HEK293T (cell line): ENCODE measurements at regions not wholly inside any gene's neighbourhood (a gene's known extent, or its start where the extent isn't known, plus 50 kb on each side); places are given as distances from the start of the nearest gene placed in this dataset.

ENCODE experiments used
- CTCF ChIA-PET: fragments of 350-600 bp; formaldehyde crosslinking; extraction: SDS; loops from one replicate; lab custom pipeline; 2021; ENCODE audit warnings: antibody characterized with exemption, inconsistent platforms; lab: Yijun Ruan, JAX
- POLR2A ChIA-PET: fragments of 350-600 bp; formaldehyde crosslinking; extraction: SDS; loops from one replicate; lab custom pipeline; 2020; ENCODE audit warnings: antibody characterized with exemption, inconsistent platforms; lab: Yijun Ruan, JAX
- DNase-seq: peaks from one replicate; pipeline ENCODE4 v3.0.0; 2012; ENCODE audit warnings: mixed read lengths; ENCODE audit errors: extremely low spot score
- ARNT ChIP-seq: fragments of 450-650 bp; IDR thresholded peaks from 2 replicates; pipeline ENCODE4 v1.6.1; 2017; ENCODE audit warnings: mild to moderate bottlenecking
- BHLHE40 ChIP-seq: fragments of 450-650 bp; IDR thresholded peaks from 2 replicates; pipeline ENCODE4 v1.6.1; 2016; ENCODE audit warnings: mild to moderate bottlenecking, moderate library complexity, borderline replicate concordance
- CTBP1 ChIP-seq: fragments of 450-650 bp; IDR thresholded peaks from 2 replicates; pipeline ENCODE4 v1.6.1; 2016; ENCODE audit warnings: borderline replicate concordance
- ELF4 ChIP-seq: fragments of 450-650 bp; IDR thresholded peaks from 2 replicates; pipeline ENCODE4 v1.6.1; 2017; ENCODE audit warnings: antibody characterized with exemption
- FOXA1 ChIP-seq: fragments of 450-650 bp; IDR thresholded peaks from 2 replicates; pipeline ENCODE4 v1.6.1; 2016; ENCODE audit warnings: mild to moderate bottlenecking
- FOXK2 ChIP-seq: fragments of 450-650 bp; IDR thresholded peaks from 2 replicates; pipeline ENCODE4 v1.6.1; 2016; ENCODE audit warnings: mild to moderate bottlenecking
- FOXM1 ChIP-seq: fragments of 450-650 bp; IDR thresholded peaks from 2 replicates; pipeline ENCODE4 v1.6.1; 2017; ENCODE audit warnings: mild to moderate bottlenecking, borderline replicate concordance
- HDGF ChIP-seq: fragments of 450-650 bp; IDR thresholded peaks from 2 replicates; pipeline ENCODE4 v1.6.1; 2017; ENCODE audit warnings: antibody characterized with exemption, borderline replicate concordance
- L3MBTL2 ChIP-seq: fragments of 450-650 bp; conservative IDR thresholded peaks from 2 replicates; pipeline ENCODE4 v1.6.1; 2016; ENCODE audit warnings: mild to moderate bottlenecking
- LEF1 ChIP-seq: fragments of 450-650 bp; IDR thresholded peaks from 2 replicates; pipeline ENCODE4 v1.6.1; 2017; ENCODE audit warnings: mild to moderate bottlenecking, borderline replicate concordance
- NFRKB ChIP-seq: fragments of 450-650 bp; IDR thresholded peaks from 2 replicates; pipeline ENCODE4 v1.6.1; 2016; ENCODE audit warnings: mild to moderate bottlenecking, moderate library complexity
- SP1 ChIP-seq: fragments of 450-650 bp; IDR thresholded peaks from 2 replicates; pipeline ENCODE4 v1.6.1; 2017
- SUZ12 ChIP-seq: fragments of 450-650 bp; IDR thresholded peaks from 2 replicates; pipeline ENCODE4 v1.6.1; 2016; ENCODE audit warnings: mild to moderate bottlenecking
- TARDBP ChIP-seq: fragments of 450-650 bp; IDR thresholded peaks from 2 replicates; pipeline ENCODE4 v1.6.1; 2016
- ZNF384 ChIP-seq: fragments of 450-650 bp; IDR thresholded peaks from 2 replicates; pipeline ENCODE4 v1.6.1; 2016
- TF ChIP-seq, protein P1 (sequence below): fragments of 450-650 bp; IDR thresholded peaks from 2 replicates; pipeline ENCODE4 v1.6.1; 2016

GRCh38 chr11:25902476-25902875, 429.5 kb upstream of the ANO3 start:
- CTCF ChIA-PET, result no interaction called here

DNA sequence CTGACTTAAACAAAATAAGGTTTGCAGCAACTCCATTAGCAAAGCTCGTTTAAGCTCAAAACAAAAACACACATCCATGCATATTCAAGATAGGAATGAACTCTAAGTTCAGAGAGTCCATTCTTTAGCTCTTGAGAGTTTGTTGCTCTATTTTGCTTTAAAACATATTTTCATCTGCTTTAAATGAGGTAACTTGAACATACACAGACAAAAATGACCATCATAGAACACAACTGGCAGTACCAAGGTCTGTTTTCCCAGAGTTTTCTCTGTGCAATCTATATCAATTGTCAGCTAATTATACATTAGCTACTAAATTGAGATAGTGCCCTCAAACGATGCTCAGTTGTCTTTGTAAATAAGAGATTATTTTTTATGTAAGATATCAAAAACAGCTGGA, 423.2 kb upstream of the ANO3 start:
- TF ChIP-seq NFRKB (no peak), FOXM1 (no peak), HDGF (no peak), TARDBP (no peak), SUZ12 (no peak), ELF4 (no peak), FOXK2 (no peak)
- ChIA-PET CTCF (no interaction called here), POLR2A (no interaction called here)
- no peak for DNase-seq

More at GRCh38 chr11:25902476-25902875, 429.5 kb upstream of the ANO3 start:
- TF ChIP-seq TARDBP, result no peak
- no peak for TF ChIP-seq FOXK2
- no peak for TF ChIP-seq L3MBTL2
- TF ChIP-seq, protein P1, sequence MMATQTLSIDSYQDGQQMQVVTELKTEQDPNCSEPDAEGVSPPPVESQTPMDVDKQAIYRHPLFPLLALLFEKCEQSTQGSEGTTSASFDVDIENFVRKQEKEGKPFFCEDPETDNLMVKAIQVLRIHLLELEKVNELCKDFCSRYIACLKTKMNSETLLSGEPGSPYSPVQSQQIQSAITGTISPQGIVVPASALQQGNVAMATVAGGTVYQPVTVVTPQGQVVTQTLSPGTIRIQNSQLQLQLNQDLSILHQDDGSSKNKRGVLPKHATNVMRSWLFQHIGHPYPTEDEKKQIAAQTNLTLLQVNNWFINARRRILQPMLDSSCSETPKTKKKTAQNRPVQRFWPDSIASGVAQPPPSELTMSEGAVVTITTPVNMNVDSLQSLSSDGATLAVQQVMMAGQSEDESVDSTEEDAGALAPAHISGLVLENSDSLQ, result no peak
- no peak for TF ChIP-seq LEF1
- no peak for TF ChIP-seq SP1
- no peak for TF ChIP-seq BHLHE40
- no peak for TF ChIP-seq ELF4
- TF ChIP-seq FOXM1, result no peak
- no peak for TF ChIP-seq HDGF
- TF ChIP-seq CTBP1, result no peak
- TF ChIP-seq SUZ12, result no peak
- TF ChIP-seq FOXA1, result no peak
- TF ChIP-seq ZNF384, result no peak
- TF ChIP-seq ARNT, result no peak
- no peak for TF ChIP-seq NFRKB
- no peak for DNase-seq
- POLR2A ChIA-PET, result no interaction called here

DNA sequence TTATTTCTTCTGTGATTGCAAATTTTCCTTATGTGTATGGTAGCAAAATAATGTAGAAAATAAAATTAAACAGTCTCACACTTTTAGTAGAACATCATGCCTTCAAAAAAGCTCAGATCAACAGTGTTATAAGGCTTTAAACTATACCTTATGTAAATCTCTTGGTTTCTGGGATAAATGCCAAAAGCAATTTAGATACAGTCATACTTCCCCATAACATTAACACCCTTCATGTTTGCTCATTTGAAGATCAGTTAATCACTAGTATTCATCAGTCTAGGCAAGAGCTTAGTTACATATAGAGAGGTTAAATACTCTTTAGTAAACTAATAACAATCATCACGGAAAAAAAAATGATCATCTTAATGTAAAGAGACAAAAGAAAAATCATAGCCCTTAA, 421.8 kb upstream of the ANO3 start:
- ChIA-PET CTCF (no interaction called here), POLR2A (no interaction called here)
- TF ChIP-seq CTBP1 (no peak), ZNF384 (no peak), BHLHE40 (no peak), TARDBP (no peak), L3MBTL2 (no peak), LEF1 (no peak), ARNT (no peak), FOXA1 (no peak), ELF4 (no peak), FOXM1 (no peak), FOXK2 (no peak), NFRKB (no peak), HDGF (no peak)
- TF ChIP-seq, protein P1, result no peak
- no peak for DNase-seq

GRCh38 chr11:25920356-25920755, 411.6 kb upstream of the ANO3 start:
- ChIA-PET CTCF (no interaction called here), POLR2A (no interaction called here)
- TF ChIP-seq LEF1 (no peak), SUZ12 (no peak), ARNT (no peak), ELF4 (no peak), ZNF384 (no peak), TARDBP (no peak), HDGF (no peak), CTBP1 (no peak), SP1 (no peak), FOXK2 (no peak), L3MBTL2 (no peak), FOXA1 (no peak), BHLHE40 (no peak), FOXM1 (no peak), NFRKB (no peak)
- TF ChIP-seq, protein P1, result no peak
- no peak for DNase-seq

DNA sequence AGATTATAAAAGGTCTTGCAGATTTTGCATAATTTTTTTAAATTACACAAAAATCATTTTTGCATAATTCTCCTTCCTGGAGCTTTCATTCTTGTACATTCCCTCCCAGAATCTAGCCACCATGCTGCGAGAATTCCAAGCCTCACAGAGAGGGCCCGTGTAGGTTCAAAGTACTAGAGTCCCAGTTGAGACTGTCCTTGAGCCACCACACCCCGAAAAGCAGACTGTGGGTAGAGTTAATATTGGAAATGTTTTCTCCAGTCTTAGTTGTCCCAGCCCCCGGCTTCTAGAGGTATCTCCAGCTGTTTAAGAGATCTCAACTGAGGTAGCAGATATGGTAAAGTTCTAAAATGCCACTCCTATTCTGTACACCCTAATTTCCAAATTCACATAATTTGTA, 407.3 kb upstream of the ANO3 start:
- CTCF ChIA-PET, result no interaction called here
- POLR2A ChIA-PET, result no interaction called here
- no peak for DNase-seq
- TF ChIP-seq BHLHE40 (no peak), NFRKB (no peak), CTBP1 (no peak), TARDBP (no peak), L3MBTL2 (no peak), FOXK2 (no peak), ELF4 (no peak), ARNT (no peak), SUZ12 (no peak)

- ChIA-PET POLR2A (no interaction called here), CTCF (no interaction called here)
- TF ChIP-seq FOXM1 (no peak), ARNT (no peak), LEF1 (no peak)
- no peak for DNase-seq
Observed at GRCh38 chr11:25925359-25925758, 406.6 kb upstream of the ANO3 start.
